ENCODE measurements at regions not wholly inside any gene's neighbourhood (a gene's known extent, or its start where the extent isn't known, plus 50 kb on each side); places are given as distances from the start of the nearest gene placed in this dataset.

DNA sequence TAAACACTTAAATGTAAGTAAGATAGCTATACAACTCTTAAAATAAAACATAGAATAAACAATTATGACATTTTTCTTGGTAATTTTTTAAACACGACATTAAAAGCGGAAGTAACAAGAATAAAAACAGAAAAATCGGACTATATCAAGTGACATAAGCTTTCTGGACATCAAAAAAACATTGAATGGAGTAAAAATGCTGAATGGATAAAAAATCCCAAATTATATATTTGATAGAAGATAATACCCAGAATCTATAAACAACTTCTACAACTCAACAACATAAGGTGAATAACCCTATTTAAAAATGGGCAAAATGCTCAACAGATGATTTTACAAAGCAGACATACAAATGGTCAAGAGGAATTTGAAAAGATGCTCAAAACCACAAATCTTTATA is 1866.5 kb downstream of the TP53TG3F start:
- Histone ChIP-seq H3K9me3 (ENCODE audit: control insufficient read depth in 4 of 4, insufficient read depth in 3 of 4, low read length in 3 of 4) (peaks cover 0 to 14% (median 2%) of the 10 kb centered on the region in 4 donors), H3K4me1 (ENCODE audit: control insufficient read depth in 5 of 5, insufficient read depth in 5 of 5, low read length in 5 of 5) (no peaks in the 10 kb centered on the region), H3K4me3 (no peak overlapping the region), H3K27me3 (ENCODE audit: control insufficient read depth in 3 of 3, insufficient read depth in 3 of 3, low read length in 2 of 3) (no peaks in the 10 kb centered on the region), H3K9ac (ENCODE audit: insufficient read depth in 1 of 2, low read length in 2 of 2) (no peak overlapping the region), H3K27ac (ENCODE audit: low read depth in 1 of 2, low read length in 1 of 2) (no peak overlapping the region), H3K36me3 (ENCODE audit: control insufficient read depth in 4 of 4, insufficient read depth in 4 of 4, low read length in 4 of 4) (no peaks in the 10 kb centered on the region)
- ATAC-seq (ENCODE audit: insufficient read depth, low FRiP score) (no peak), DNase-seq (no peak)
- 56 to 69% methylated on average over 3 of the region's 3 CpGs for WGBS, 2 donors
- no peak for TF ChIP-seq CTCF (IDR thresholded peaks at IDR 0.05; ENCODE audit: control extremely low read depth, extremely low read depth)

DNA sequence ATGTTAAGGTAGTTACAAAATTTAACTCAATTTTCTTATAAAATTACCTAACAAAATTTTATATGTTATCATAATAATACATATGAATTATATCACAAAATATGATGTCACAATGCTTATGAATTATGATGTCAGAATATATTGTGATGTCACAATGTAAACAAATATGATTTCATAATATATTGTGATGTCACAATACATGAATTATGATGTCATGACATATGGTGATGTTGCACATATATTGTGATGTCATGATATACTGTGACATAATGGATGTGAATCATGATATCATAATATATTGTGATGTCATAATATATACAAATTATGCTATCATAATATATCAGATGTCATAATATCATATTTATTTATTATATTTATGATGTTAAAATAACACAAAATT is 1879.9 kb downstream of the TP53TG3F start:
- Histone ChIP-seq H3K27ac (ENCODE audit: low read depth in 1 of 2, low read length in 1 of 2) (no peak overlapping the region), H3K4me1 (ENCODE audit: control insufficient read depth in 5 of 5, insufficient read depth in 5 of 5, low read length in 5 of 5) (no peaks in the 10 kb centered on the region), H3K9me3 (ENCODE audit: control insufficient read depth in 4 of 4, insufficient read depth in 3 of 4, low read length in 3 of 4) (peaks cover 2 to 26% (median 3%) of the 10 kb centered on the region in 4 donors), H3K4me3 (no peak overlapping the region), H3K36me3 (ENCODE audit: control insufficient read depth in 4 of 4, insufficient read depth in 4 of 4, low read length in 4 of 4) (no peaks in the 10 kb centered on the region), H3K9ac (ENCODE audit: insufficient read depth in 1 of 2, low read length in 2 of 2) (no peak overlapping the region), H3K27me3 (ENCODE audit: control insufficient read depth in 3 of 3, insufficient read depth in 3 of 3, low read length in 2 of 3) (no peaks in the 10 kb centered on the region)
- no peak for TF ChIP-seq CTCF (IDR thresholded peaks at IDR 0.05; ENCODE audit: control extremely low read depth, extremely low read depth)
- no peak for ATAC-seq (ENCODE audit: insufficient read depth, low FRiP score)
- DNase-seq: no peak

- no peak overlapping the region for H3K27ac ChIP-seq (ENCODE audit: low read depth in 1 of 2, low read length in 1 of 2)
- WGBS, 2 donors: 38 to 45% methylated on average over 4 of the region's 4 CpGs
Measured at GRCh38 chr16:35342012-35342411, 1882.6 kb downstream of the TP53TG3F start.

More at GRCh38 chr16:35342012-35342411, 1882.6 kb downstream of the TP53TG3F start:
- DNase-seq: no peak
- ATAC-seq (ENCODE audit: insufficient read depth, low FRiP score): no peak
- Histone ChIP-seq H3K36me3 (ENCODE audit: control insufficient read depth in 4 of 4, insufficient read depth in 4 of 4, low read length in 4 of 4) (no peaks in the 10 kb centered on the region), H3K4me1 (ENCODE audit: control insufficient read depth in 5 of 5, insufficient read depth in 5 of 5, low read length in 5 of 5) (no peaks in the 10 kb centered on the region), H3K9me3 (ENCODE audit: control insufficient read depth in 4 of 4, insufficient read depth in 3 of 4, low read length in 3 of 4) (peaks cover 2 to 24% (median 6%) of the 10 kb centered on the region in 4 donors), H3K27me3 (ENCODE audit: control insufficient read depth in 3 of 3, insufficient read depth in 3 of 3, low read length in 2 of 3) (no peaks in the 10 kb centered on the region), H3K9ac (ENCODE audit: insufficient read depth in 1 of 2, low read length in 2 of 2) (no peak overlapping the region), H3K4me3 (no peak overlapping the region)
- TF ChIP-seq CTCF (IDR thresholded peaks at IDR 0.05; ENCODE audit: control extremely low read depth, extremely low read depth): no peak
